ENCODE measurements at regions not wholly inside any gene's neighbourhood (a gene's known extent, or its start where the extent isn't known, plus 50 kb on each side); places are given as distances from the start of the nearest gene placed in this dataset.
"Not testable (repeated sequence)": the region's sequence is repeated elsewhere in the genome, so short reads cannot be mapped to it uniquely, and the experiment has no call there.

DNA sequence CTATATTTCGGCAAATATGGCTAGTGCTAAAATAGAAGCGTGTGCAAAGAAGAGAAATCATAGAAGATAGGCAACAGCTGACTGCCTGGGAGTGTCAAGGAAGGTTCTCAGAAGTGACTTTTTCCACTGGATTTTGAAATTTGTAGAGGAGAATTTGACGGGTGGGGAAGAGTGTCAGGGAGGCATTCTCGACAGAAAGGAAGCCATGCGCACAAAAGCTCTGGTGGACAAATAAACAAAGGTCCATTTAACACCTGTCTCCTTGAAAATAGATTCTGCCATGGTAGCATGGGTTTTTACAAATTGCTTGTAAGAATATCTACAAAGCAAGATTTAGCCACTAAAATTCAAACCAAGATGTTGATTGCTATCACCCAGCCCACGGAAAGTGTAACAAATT, 1081.5 kb downstream of the GALC start:
- DNase-seq (ENCODE audit: low spot score, unreplicated experiment): no peak
- TF ChIP-seq, protein P1, sequence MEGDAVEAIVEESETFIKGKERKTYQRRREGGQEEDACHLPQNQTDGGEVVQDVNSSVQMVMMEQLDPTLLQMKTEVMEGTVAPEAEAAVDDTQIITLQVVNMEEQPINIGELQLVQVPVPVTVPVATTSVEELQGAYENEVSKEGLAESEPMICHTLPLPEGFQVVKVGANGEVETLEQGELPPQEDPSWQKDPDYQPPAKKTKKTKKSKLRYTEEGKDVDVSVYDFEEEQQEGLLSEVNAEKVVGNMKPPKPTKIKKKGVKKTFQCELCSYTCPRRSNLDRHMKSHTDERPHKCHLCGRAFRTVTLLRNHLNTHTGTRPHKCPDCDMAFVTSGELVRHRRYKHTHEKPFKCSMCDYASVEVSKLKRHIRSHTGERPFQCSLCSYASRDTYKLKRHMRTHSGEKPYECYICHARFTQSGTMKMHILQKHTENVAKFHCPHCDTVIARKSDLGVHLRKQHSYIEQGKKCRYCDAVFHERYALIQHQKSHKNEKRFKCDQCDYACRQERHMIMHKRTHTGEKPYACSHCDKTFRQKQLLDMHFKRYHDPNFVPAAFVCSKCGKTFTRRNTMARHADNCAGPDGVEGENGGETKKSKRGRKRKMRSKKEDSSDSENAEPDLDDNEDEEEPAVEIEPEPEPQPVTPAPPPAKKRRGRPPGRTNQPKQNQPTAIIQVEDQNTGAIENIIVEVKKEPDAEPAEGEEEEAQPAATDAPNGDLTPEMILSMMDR (IDR thresholded peaks at IDR 0.05; ENCODE audit: unreplicated experiment): no peak
- H3K36me3 Mint-ChIP-seq (ENCODE audit: insufficient read depth): no peaks in the 10 kb centered on the region
- no peaks in the 10 kb centered on the region for H3K9me3 Mint-ChIP-seq (ENCODE audit: low read depth)
- H3K4me3 Mint-ChIP-seq (ENCODE audit: low read depth): no peak overlapping the region
- H3K27me3 Mint-ChIP-seq: no peaks in the 10 kb centered on the region
- H3K4me1 Mint-ChIP-seq (ENCODE audit: low read depth): peaks cover 4% of the 10 kb centered on the region
- no peak overlapping the region for H3K27ac Mint-ChIP-seq

- DNase-seq (ENCODE audit: low spot score, unreplicated experiment); H3K4me3 Mint-ChIP-seq (ENCODE audit: low read depth); H3K27ac Mint-ChIP-seq; H3K9me3 Mint-ChIP-seq (ENCODE audit: low read depth); H3K27me3 Mint-ChIP-seq; H3K4me1 Mint-ChIP-seq (ENCODE audit: low read depth); H3K36me3 Mint-ChIP-seq (ENCODE audit: insufficient read depth): not testable (repeated sequence)
Observed at GRCh38 chr14:86905386-86905926, 1087.5 kb downstream of the GALC start.

DNA sequence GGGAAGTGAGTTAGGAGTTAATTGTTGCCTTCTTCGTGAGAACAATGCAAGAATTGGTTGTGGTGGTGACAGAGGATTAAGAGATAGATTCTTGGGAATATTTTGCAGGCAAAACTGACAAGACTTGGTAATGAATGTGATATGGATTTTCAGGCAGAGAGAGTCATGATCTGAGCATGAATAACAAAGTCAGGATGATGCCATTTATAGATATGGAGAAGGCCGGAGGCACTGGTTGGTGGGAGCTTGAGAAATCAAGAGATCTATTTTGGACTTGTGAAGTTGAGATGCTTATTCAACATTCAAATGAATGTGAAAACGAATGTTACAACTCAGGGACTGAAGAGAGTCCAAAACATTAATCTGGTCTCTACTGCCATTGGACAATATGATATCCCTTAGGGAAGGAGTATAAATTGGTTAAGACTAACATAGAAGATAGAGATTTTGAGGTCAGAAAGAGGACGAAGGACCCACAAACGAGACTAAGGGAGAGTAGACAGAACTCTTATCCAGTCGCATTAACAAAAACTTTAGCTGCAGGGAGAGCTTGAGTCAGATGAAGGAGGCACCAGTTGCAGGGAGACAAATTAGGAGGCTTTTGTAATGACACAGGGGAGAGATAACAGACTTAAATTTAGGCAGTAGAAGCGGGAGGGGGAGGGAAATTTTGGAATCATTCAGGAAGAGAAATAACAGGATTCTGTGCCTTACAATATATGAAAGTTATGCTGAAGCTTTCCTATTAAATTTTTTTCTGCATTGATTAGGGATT, 1090.6 kb downstream of the GALC start:
- TF ChIP-seq, protein P1 (IDR thresholded peaks at IDR 0.05; ENCODE audit: unreplicated experiment): no peak
- DNase-seq (ENCODE audit: low spot score, unreplicated experiment): no peak
- Mint-ChIP-seq H3K27me3 (no peaks in the 10 kb centered on the region), H3K9me3 (ENCODE audit: low read depth) (peaks cover 3% of the 10 kb centered on the region), H3K4me1 (ENCODE audit: low read depth) (peaks cover 7% of the 10 kb centered on the region), H3K4me3 (ENCODE audit: low read depth) (no peak overlapping the region), H3K27ac (no peak overlapping the region), H3K36me3 (ENCODE audit: insufficient read depth) (no peaks in the 10 kb centered on the region)

GRCh38 chr14:86897704-86898513, 1095.1 kb downstream of the GALC start:
- H3K27ac Mint-ChIP-seq: peak overlapping the region; percentile 86
- H3K27me3 Mint-ChIP-seq: no peaks in the 10 kb centered on the region
- H3K4me1 Mint-ChIP-seq (ENCODE audit: low read depth): peaks cover 31% of the 10 kb centered on the region
- DNase-seq (ENCODE audit: low spot score, unreplicated experiment): no peak
- H3K4me3 Mint-ChIP-seq (ENCODE audit: low read depth): no peak overlapping the region
- H3K36me3 Mint-ChIP-seq (ENCODE audit: insufficient read depth): no peaks in the 10 kb centered on the region
- TF ChIP-seq, protein P1 (IDR thresholded peaks at IDR 0.05; ENCODE audit: unreplicated experiment): no peak
- no peaks in the 10 kb centered on the region for H3K9me3 Mint-ChIP-seq (ENCODE audit: low read depth)

DNA sequence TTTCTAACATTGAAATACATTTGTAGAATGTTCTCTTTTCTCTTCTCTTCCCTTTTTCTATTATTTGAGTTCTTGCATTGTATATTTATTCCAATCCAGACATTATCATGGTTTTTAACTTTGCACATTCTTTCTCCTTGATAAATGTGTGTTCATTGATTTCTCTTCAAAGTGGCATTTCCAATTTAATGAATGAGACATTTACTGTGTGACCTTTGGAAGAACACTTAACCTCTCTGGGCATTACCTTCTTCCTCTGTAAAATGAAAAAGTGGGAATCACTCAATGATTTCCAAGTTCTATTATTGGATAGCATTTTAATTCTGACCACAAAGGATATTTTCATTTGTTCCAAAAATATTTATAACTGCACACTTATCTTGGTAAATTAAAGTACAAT, 1095.8 kb downstream of the GALC start:
- Mint-ChIP-seq H3K27me3 (no peaks in the 10 kb centered on the region), H3K4me3 (ENCODE audit: low read depth) (no peak overlapping the region), H3K4me1 (ENCODE audit: low read depth) (peaks cover 38% of the 10 kb centered on the region), H3K9me3 (ENCODE audit: low read depth) (no peaks in the 10 kb centered on the region), H3K27ac (peak overlapping the region; percentile 87), H3K36me3 (ENCODE audit: insufficient read depth) (no peaks in the 10 kb centered on the region)
- DNase-seq (ENCODE audit: low spot score, unreplicated experiment): no peak
- TF ChIP-seq, protein P1 (IDR thresholded peaks at IDR 0.05; ENCODE audit: unreplicated experiment): no peak
